Caco-2 (cell line): ENCODE measurements at regions not wholly inside any gene's neighbourhood (a gene's known extent, or its start where the extent isn't known, plus 50 kb on each side); places are given as distances from the start of the nearest gene placed in this dataset.

Source experiments
- BruUV-seq: library from RNA; stranded (reverse); fragments of 400-500 nt; replicated peaks from 2 replicates; lab custom pipeline; 2021; lab: Mats Ljungman, UMichigan
- CTCF ChIA-PET: fragments of 300-600 bp; sonication (Branson Sonifier 250); formaldehyde crosslinking; loops from one replicate; lab custom pipeline; 2022; ENCODE audit warnings: antibody characterized with exemption; lab: Charles Lee
- POLR2A ChIA-PET: fragments of 300-600 bp; sonication (Branson Sonifier 250); formaldehyde crosslinking; loops from one replicate; lab custom pipeline; 2022; ENCODE audit warnings: antibody characterized with exemption; lab: Charles Lee
- DNase-seq, 2 experiments: peaks; one replicate each; pipeline versions ENCODE4 v3.0.0 to v3.0.0-alpha.2; 2020 to 2022
- H3K27me3 ChIP-seq: replicated peaks from 2 replicates; pipeline ENCODE4 v1.6.0; 2011; ENCODE audit warnings: low read length; ENCODE audit not compliant: control insufficient read depth, insufficient read depth
- H3K36me3 ChIP-seq: 2 replicates; pipeline ENCODE4 v1.5.1; 2011; ENCODE audit warnings: low read length; ENCODE audit not compliant: control insufficient read depth, insufficient read depth
- H3K4me1 ChIP-seq: fragments of 250-450 bp; sonication (Bioruptor Pico); 2 replicates; pipeline ENCODE4 v1.5.1; 2020; ENCODE audit warnings: mild to moderate bottlenecking
- H3K4me3 ChIP-seq: 2 replicates; pipeline ENCODE4 v1.5.1; 2011; ENCODE audit warnings: low read depth, mild to moderate bottlenecking, control low read depth, low read length
- H3K9me3 ChIP-seq: fragments of 250-450 bp; sonication (Bioruptor Pico); 2 replicates; pipeline ENCODE4 v1.5.1; 2020; ENCODE audit warnings: mild to moderate bottlenecking, moderate library complexity
- H3K27ac Mint-ChIP-seq: one replicate; pipeline ENCODE4 v1.8.0; 2022; ENCODE audit warnings: mixed read lengths; ENCODE audit not compliant: unreplicated experiment
- H3K27me3 Mint-ChIP-seq: one replicate; pipeline ENCODE4 v1.8.0; 2022; ENCODE audit warnings: mixed read lengths; ENCODE audit not compliant: insufficient read depth, unreplicated experiment
- H3K36me3 Mint-ChIP-seq: one replicate; pipeline ENCODE4 v1.8.0; 2022; ENCODE audit warnings: mild to moderate bottlenecking, mixed read lengths; ENCODE audit not compliant: insufficient read depth, unreplicated experiment
- H3K4me1 Mint-ChIP-seq: one replicate; pipeline ENCODE4 v1.8.0; 2022; ENCODE audit warnings: low read depth, mixed read lengths; ENCODE audit not compliant: unreplicated experiment
- H3K4me3 Mint-ChIP-seq: one replicate; pipeline ENCODE4 v1.8.0; 2022; ENCODE audit warnings: mild to moderate bottlenecking, moderate library complexity, mixed read lengths; ENCODE audit not compliant: unreplicated experiment
- H3K9me3 Mint-ChIP-seq: one replicate; pipeline ENCODE4 v1.8.0; 2022; ENCODE audit warnings: mixed read lengths; ENCODE audit not compliant: unreplicated experiment
- intact Hi-C: fragments of 100-400 bp; cut with micrococcal nuclease; formaldehyde crosslinking; loops from one replicate; pipeline ENCODE4 v1.10.0; 2022; ENCODE audit not compliant: unreplicated experiment
- TF ChIP-seq, protein P1 (sequence below), 2 experiments: fragments of 200-600 bp in 1 of 2; IDR thresholded peaks; 1 replicate in 1 of 2; 2 replicates in 1 of 2; pipeline versions ENCODE4 v1.5.1 to v1.8.0; 2011 to 2022; ENCODE audit warnings: antibody characterized with exemption in 1 of 2, control low read depth in 1 of 2, inconsistent platforms in 1 of 2, low read depth in 1 of 2, low read length in 1 of 2, mild to moderate bottlenecking in 1 of 2, moderate library complexity in 1 of 2; ENCODE audit not compliant: insufficient read depth in 1 of 2, severe bottlenecking in 1 of 2, unreplicated experiment in 1 of 2

DNA sequence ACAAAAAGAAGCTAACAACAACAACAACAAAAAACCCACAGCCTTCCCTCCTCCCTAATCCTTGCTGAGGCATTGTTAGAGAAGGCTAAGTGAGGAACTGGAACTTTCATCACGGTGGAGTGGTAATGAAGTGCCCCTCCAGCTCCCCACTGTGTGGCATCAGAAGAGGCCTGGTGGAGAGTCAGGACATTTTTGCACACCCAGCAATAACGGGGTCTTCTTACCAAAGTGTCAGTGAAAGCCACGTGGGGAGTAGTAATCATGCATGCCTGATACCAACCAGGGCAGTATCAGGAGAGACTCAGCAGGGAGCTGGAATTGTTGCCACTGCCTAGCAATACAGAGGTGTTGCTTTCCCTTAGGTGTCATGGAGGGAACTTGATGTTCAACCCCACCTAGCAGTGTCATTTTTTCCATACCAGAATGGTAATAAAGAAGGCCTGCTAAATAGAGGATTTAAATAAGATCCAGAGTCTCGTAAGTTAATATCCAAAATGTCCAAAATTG, 299.7 kb upstream of the RGS6 start:
- Histone ChIP-seq H3K9me3 (no peaks in the 10 kb centered on the region), H3K36me3 (no peaks in the 10 kb centered on the region), H3K4me3 (no peak overlapping the region), H3K4me1 (no peaks in the 10 kb centered on the region), H3K27me3 (no peaks in the 10 kb centered on the region)
- intact Hi-C loops = no loop called here
- H3K9me3 Mint-ChIP-seq = no peaks in the 10 kb centered on the region
- no peak for DNase-seq
- H3K4me1 Mint-ChIP-seq = no peaks in the 10 kb centered on the region
- no peak overlapping the region for H3K27ac Mint-ChIP-seq
- CTCF ChIA-PET = no interaction called here
- BruUV-seq = no TSS peak
- no peaks in the 10 kb centered on the region for H3K27me3 Mint-ChIP-seq
- POLR2A ChIA-PET = interaction anchor here (0.7 kb wide), 1 partner anchor 58 kb away, joined by 3 read pairs; no protein-coding TSS in a partner anchor
- TF ChIP-seq, protein P1, sequence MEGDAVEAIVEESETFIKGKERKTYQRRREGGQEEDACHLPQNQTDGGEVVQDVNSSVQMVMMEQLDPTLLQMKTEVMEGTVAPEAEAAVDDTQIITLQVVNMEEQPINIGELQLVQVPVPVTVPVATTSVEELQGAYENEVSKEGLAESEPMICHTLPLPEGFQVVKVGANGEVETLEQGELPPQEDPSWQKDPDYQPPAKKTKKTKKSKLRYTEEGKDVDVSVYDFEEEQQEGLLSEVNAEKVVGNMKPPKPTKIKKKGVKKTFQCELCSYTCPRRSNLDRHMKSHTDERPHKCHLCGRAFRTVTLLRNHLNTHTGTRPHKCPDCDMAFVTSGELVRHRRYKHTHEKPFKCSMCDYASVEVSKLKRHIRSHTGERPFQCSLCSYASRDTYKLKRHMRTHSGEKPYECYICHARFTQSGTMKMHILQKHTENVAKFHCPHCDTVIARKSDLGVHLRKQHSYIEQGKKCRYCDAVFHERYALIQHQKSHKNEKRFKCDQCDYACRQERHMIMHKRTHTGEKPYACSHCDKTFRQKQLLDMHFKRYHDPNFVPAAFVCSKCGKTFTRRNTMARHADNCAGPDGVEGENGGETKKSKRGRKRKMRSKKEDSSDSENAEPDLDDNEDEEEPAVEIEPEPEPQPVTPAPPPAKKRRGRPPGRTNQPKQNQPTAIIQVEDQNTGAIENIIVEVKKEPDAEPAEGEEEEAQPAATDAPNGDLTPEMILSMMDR (IDR thresholded peaks at IDR 0.05; ENCODE audit: insufficient read depth in 1 of 2, low read depth in 1 of 2, low read length in 1 of 2, severe bottlenecking in 1 of 2, unreplicated experiment in 1 of 2) = no peak
- no peak overlapping the region for H3K4me3 Mint-ChIP-seq
- peaks cover 49% of the 10 kb centered on the region for H3K36me3 Mint-ChIP-seq

DNA sequence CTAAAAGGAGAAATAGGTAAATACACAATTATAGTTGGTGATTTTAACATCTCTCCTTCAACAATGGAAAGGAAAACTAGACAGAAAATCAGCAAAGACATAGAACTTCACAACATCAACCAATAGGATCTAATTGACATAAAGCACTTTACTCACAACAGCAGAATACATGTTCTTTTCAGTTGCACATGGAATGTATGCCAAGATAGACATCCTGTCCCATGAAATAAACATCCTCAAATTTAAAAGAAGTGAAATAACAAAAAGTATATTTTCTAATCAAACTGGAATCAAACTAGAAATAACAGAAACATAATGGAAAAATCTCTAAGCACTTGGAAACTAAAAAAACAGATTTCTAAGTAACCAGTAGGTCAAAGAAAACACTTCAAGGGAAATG, 296.2 kb upstream of the RGS6 start:
- BruUV-seq = no TSS peak
- ChIA-PET CTCF (no interaction called here), POLR2A (no interaction called here)
- Mint-ChIP-seq H3K27ac (no peak overlapping the region), H3K36me3 (peaks cover 41% of the 10 kb centered on the region), H3K4me3 (no peak overlapping the region), H3K4me1 (no peaks in the 10 kb centered on the region), H3K9me3 (peaks cover 5% of the 10 kb centered on the region), H3K27me3 (no peaks in the 10 kb centered on the region)
- no peak for DNase-seq
- intact Hi-C loops = no loop called here
- no peaks in the 10 kb centered on the region for H3K4me1 ChIP-seq
- TF ChIP-seq, protein P1 (IDR thresholded peaks at IDR 0.05; ENCODE audit: insufficient read depth in 1 of 2, low read depth in 1 of 2, low read length in 1 of 2, severe bottlenecking in 1 of 2, unreplicated experiment in 1 of 2) = no peak
- H3K9me3 ChIP-seq = no peaks in the 10 kb centered on the region
- H3K4me3 ChIP-seq = no peak overlapping the region
- H3K36me3 ChIP-seq = no peaks in the 10 kb centered on the region
- H3K27me3 ChIP-seq = no peaks in the 10 kb centered on the region

DNA sequence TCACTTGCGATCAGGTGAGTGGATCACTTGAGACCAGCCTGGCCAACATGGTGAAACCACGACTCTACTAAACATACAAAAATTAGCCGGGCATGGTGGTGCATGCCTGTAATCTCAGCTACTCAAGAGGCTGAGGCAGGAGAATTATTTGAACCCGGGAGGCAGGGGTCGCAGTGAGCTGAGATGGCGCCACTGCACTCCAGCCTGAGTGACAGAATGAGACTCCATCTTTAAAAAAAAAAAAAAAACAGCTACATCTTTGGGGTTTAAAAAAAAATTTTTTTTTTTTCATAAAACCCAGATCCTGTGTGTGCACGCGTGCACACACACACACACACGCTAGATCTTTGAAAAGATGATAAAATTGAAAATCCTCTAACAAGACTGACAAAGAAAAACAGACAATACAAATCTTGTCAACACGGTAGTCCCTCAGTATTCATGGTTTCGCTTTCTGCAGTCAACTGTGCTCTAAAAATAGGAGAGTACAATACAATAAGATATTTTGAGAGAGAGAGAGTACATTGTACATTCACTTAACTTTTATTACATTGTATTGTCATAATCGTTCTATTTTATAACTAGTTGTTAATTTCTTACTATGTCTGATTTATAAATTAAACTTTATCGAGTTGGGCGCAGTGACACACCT, 295.3 kb upstream of the RGS6 start:
- Mint-ChIP-seq H3K9me3 (peaks cover 5% of the 10 kb centered on the region), H3K36me3 (peaks cover 40% of the 10 kb centered on the region), H3K4me1 (no peaks in the 10 kb centered on the region), H3K4me3 (no peak overlapping the region), H3K27ac (no peak overlapping the region), H3K27me3 (no peaks in the 10 kb centered on the region)
- no peak overlapping the region for H3K4me3 ChIP-seq
- ChIA-PET CTCF (no interaction called here), POLR2A (no interaction called here)
- H3K27me3 ChIP-seq = no peaks in the 10 kb centered on the region
- no peaks in the 10 kb centered on the region for H3K36me3 ChIP-seq
- no peak for DNase-seq
- intact Hi-C loops = no loop called here
- no TSS peak for BruUV-seq
- no peaks in the 10 kb centered on the region for H3K4me1 ChIP-seq
- H3K9me3 ChIP-seq = no peaks in the 10 kb centered on the region
- TF ChIP-seq, protein P1 (IDR thresholded peaks at IDR 0.05; ENCODE audit: insufficient read depth in 1 of 2, low read depth in 1 of 2, low read length in 1 of 2, severe bottlenecking in 1 of 2, unreplicated experiment in 1 of 2) = no peak
